Fibroblast of villous mesenchyme (primary cell): ENCODE measurements at regions not wholly inside any gene's neighbourhood (a gene's known extent, or its start where the extent isn't known, plus 50 kb on each side); places are given as distances from the start of the nearest gene placed in this dataset.

Experiments
- DNase-seq: peaks from one replicate; pipeline ENCODE4 v3.0.0-alpha.2; 2010; ENCODE audit warnings: low read depth
- H3K4me3 ChIP-seq: 2 replicates; pipeline ENCODE4 v1.5.1; 2011; ENCODE audit warnings: low read depth, mild to moderate bottlenecking, low read length
- CTCF ChIP-seq: IDR thresholded peaks from 2 replicates; pipeline ENCODE4 v1.5.1; 2012; ENCODE audit warnings: low read depth, mild to moderate bottlenecking, low read length; ENCODE audit not compliant: insufficient read depth

- DNase-seq: no peak
- TF ChIP-seq CTCF: no peak
- no peak overlapping the region for H3K4me3 ChIP-seq
Observed at GRCh38 chr13:104085611-104086010, 1019.4 kb upstream of the SLC10A2 start.

- no peak for TF ChIP-seq CTCF
- no peak for DNase-seq
- H3K4me3 ChIP-seq: no peak overlapping the region
Observed at GRCh38 chr13:104074326-104074725, 1008.1 kb upstream of the SLC10A2 start.

GRCh38 chr13:104071806-104072205 lies 1005.6 kb upstream of the SLC10A2 start:
- no peak for TF ChIP-seq CTCF
- DNase-seq: no peak
- H3K4me3 ChIP-seq: no peak overlapping the region

- TF ChIP-seq CTCF: no peak
Observed at GRCh38 chr13:104065328-104065727, 999.1 kb upstream of the SLC10A2 start.

GRCh38 chr13:104057861-104058260 lies 991.6 kb upstream of the SLC10A2 start:
- TF ChIP-seq CTCF: no peak
- DNase-seq: peak; percentile 37
- H3K4me3 ChIP-seq: no peak overlapping the region

More at GRCh38 chr13:104065328-104065727, 999.1 kb upstream of the SLC10A2 start:
- DNase-seq: no peak
- no peak overlapping the region for H3K4me3 ChIP-seq

GRCh38 chr13:104045907-104046306 lies 979.7 kb upstream of the SLC10A2 start:
- no peak for DNase-seq
- H3K4me3 ChIP-seq: no peak overlapping the region
- TF ChIP-seq CTCF: no peak

- peak; percentile 52 for DNase-seq
- no peak for TF ChIP-seq CTCF
- no peak overlapping the region for H3K4me3 ChIP-seq
Observed at GRCh38 chr13:104043184-104043583, 977.0 kb upstream of the SLC10A2 start.
